Erythroblast (primary cell): ENCODE measurements at regions not wholly inside any gene's neighbourhood (a gene's known extent, or its start where the extent isn't known, plus 50 kb on each side); places are given as distances from the start of the nearest gene placed in this dataset.

Experiments used
- GATA1 ChIP-seq: IDR thresholded peaks from 2 replicates; pipeline ENCODE4 v1.6.1; 2011; ENCODE audit warnings: low read depth, mild to moderate bottlenecking, control low read depth, low read length, moderate library complexity
- POLR2A ChIP-seq: IDR thresholded peaks from 2 replicates; pipeline ENCODE4 v1.6.1; 2011; ENCODE audit warnings: mild to moderate bottlenecking, low read length

DNA sequence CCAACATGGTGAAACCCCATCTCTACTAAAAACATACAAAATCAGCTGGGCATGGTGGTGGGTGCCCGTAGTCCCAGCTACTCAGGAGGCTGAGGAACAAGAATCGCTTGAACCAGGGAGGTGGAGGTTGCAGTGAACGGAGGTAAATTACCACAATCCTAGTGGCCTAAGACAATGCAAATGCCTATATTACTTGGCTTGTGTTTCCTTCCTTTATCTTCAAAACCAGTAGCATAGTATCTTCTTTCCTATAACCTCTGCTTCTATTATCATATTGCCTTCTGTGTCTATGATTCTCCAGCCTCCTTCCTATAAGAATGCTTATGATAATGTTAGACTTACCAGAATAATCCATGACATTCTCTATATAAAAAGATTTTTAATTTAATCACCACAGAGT, 156.2 kb upstream of the RGS18 start:
- TF ChIP-seq POLR2A, result no peak
- TF ChIP-seq GATA1, result no peak
